H1 (cell line): ENCODE measurements at regions not wholly inside any gene's neighbourhood (a gene's known extent, or its start where the extent isn't known, plus 50 kb on each side); places are given as distances from the start of the nearest gene placed in this dataset.

Source experiments
- CTCF ChIP-seq, 3 experiments: IDR thresholded peaks; 1 replicate in 2 of 3; 2 replicates in 1 of 3; pipeline versions ENCODE4 v1.5.1 to v1.6.1; 2011; ENCODE audit warnings: low read length in 3 of 3, mild to moderate bottlenecking in 3 of 3, inconsistent platforms in 2 of 3, low read depth in 1 of 3, moderate library complexity in 1 of 3; ENCODE audit not compliant: insufficient read depth in 1 of 3; ENCODE audit errors: control extremely low read depth in 1 of 3
- EZH2 ChIP-seq: fragments of 200-600 bp; sonication (generic); IDR thresholded peaks from 2 replicates; pipeline ENCODE4 v1.7.1; 2012; ENCODE audit warnings: low read depth, mild to moderate bottlenecking, moderate library complexity, low read length, inconsistent platforms; ENCODE audit not compliant: severe bottlenecking
- KDM1A ChIP-seq: fragments of 200-600, 300-600 bp; sonication (generic); IDR thresholded peaks from 2 replicates; pipeline ENCODE4 v1.7.1; 2016; ENCODE audit warnings: mild to moderate bottlenecking, low read length, borderline replicate concordance
- POLR2AphosphoS5 ChIP-seq: IDR thresholded peaks from 2 replicates; pipeline ENCODE4 v1.6.1; 2011; ENCODE audit warnings: low read depth, low read length
- RAD21 ChIP-seq, 2 experiments: IDR thresholded peaks in 1 of 2; conservative IDR thresholded peaks in 1 of 2; 2 replicates each; pipeline ENCODE4 v1.6.1; 2011; ENCODE audit warnings: low read depth in 2 of 2, low read length in 2 of 2, improper control_type of control experiment in 1 of 2, inconsistent platforms in 1 of 2, mild to moderate bottlenecking in 1 of 2, moderate library complexity in 1 of 2
- TCF12 ChIP-seq: IDR thresholded peaks from 2 replicates; pipeline ENCODE4 v1.6.1; 2011; ENCODE audit warnings: low read depth, mild to moderate bottlenecking, low read length

- TF ChIP-seq POLR2AphosphoS5 (no peak), RAD21 (IDR thresholded peaks at IDR 0.05 in 1 of 2, conservative IDR thresholded peaks at IDR 0.05 in 1 of 2; ENCODE audit: low read depth in 2 of 2, low read length in 2 of 2) (no peak), EZH2 (no peak), CTCF (IDR thresholded peaks at IDR 0.05; ENCODE audit: control extremely low read depth in 1 of 3, insufficient read depth in 1 of 3, low read depth in 1 of 3, low read length in 3 of 3) (no peak), TCF12 (no peak), KDM1A (no peak)
Measured at GRCh38 chr12:30458453-30458852, 237.2 kb downstream of the IPO8 start.
